Left renal pelvis (tissue), 4 donors: ENCODE measurements at regions not wholly inside any gene's neighbourhood (a gene's known extent, or its start where the extent isn't known, plus 50 kb on each side); places are given as distances from the start of the nearest gene placed in this dataset.

Experiments used
- DNase-seq, 4 donors: peaks; one replicate each; pipeline ENCODE4 v3.0.0-alpha.2; 2013; ENCODE audit warnings: low read depth in 4 of 4, low spot score in 3 of 4

DNA sequence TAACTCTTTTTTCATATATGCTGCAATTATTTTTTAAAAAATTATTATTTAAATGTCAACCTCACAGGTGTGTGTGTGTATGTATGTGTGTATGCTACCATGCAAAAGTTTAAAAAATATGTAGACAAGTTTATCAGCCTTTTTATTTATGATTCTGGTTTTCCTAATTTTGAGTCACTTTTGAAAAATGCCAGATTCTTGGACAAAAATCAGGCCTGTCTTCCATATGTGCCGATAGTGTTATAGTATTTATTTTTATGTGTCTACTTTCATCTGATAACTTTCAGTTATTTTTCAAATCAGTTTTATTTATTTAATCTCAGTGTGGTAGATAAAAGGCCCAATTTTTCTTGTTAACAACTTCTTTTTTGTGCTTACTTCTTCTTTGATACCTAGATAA, 176.2 kb downstream of the RDH14 start:
- no peak for DNase-seq

DNA sequence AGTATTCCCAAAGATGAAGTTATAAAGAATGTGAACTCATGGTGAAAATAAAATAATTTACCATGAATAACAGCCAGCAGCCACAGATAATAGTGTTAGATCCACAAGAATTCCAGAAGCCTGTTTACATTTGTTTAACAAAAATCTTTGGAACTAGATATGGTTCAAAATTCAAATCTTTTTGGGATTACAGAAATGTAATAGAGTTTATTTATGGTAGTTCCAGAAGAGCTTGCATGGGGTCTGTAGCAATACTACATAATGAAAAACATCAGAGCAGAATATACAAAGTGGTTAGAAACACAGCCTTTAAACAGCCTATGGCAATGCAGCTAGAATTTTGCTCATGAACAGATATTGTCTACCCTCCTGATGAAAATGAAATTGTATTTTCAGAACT, 179.1 kb downstream of the RDH14 start:
- no peak for DNase-seq

DNA sequence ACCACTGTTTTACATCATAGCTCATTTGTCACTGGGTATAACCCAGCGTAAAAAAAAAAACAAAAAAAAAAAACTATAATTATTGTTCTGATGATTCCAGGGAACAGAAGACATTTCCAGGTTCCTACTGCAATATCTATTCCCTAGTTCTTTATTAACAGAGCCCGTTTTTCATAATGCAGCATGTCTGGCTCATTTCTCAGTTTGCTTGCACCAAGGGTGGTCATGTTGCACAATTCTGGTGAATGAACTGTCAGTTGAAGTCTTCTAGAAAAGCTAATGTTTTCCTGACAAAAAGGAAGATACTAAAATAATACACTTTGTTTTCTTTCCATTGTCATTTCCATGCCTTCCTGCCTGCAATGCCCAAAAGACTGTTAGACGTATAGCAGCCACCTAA, 180.1 kb downstream of the RDH14 start:
- DNase-seq = no peak

DNA sequence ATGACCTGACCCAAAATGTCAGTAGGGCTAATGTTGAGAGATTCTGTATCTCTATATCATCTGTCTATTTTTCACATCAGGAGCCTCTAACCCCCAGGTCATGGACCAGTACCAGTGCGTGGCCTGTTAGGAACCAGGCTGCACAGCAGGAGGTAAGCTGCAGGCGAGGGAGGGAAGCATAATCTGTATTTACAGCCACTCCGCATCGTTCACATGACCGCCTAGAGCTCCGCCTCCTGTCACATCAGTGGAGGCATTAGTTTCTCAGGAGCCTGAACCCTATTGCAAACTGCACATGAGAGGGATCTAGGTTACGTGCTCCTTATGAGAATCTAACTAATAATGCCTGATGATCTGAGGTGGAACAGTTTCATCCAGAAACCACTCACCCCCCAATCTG, 180.6 kb downstream of the RDH14 start:
- no peak for DNase-seq

DNA sequence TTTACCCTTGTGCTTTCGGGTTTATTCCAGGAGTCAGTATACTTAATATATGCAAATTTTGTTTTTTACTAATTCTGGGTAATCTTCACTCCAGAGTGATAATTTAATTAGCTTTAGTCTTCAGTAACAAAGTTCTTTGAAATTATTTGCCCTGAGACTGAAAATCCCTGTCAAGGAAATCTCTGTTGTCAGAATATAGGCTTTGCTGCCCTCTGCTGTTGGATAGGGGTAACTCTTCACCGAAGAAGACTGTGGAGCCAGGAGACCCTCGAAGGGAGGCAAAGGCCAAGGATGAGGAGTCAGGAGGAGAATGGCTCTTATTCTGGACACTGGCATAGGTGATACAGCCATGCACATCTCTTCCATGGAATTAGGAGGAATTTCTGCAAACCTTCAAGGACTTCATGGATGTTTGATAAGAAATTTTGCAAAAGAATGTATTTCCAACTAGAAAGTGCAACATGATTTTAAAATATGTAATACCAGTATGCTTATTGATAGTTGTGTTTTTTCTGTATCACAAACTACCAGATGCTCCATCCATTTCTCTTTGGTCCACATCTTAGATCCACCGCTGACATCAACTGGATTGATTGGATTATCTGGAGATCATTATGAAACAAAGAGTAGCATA, 182.3 kb downstream of the RDH14 start:
- no peak for DNase-seq

DNA sequence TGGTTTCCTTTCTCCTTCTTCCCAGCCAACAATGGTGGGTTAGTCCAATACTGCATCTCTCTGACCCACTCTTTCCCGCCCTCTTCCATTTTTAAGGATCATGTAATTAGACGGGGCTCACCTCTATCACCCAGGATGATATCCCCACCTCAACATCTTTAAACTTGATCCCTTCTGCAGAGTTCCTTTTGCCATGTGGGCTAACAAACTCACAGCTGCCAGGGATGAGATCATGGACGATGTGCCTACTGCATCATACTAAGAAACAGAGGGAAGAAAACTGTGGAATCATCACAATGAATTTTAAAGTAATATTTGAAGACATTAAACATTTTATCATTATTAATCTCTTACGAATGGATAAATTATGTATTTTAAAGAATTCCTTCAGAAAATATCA, 183.5 kb downstream of the RDH14 start:
- no peak for DNase-seq

DNA sequence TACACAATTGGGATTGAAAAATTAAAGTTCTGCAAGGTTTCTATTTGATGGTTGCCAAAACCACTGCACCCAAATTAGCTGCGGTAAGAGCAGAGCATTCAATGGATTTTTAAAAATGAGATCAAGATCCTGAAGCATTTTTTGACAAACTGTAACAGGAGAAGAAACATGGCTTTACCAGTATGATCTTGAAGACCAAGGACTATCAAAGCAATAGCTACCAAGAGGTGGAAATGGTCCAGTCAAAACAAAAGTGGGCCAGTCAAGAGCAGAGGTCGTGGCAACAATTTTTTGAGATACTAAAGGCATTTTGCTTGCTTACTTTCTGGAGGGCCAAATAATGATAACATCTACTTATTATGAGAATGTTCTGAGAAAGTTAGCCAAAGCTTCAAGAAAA, 186.8 kb downstream of the RDH14 start:
- DNase-seq = no peak

DNA sequence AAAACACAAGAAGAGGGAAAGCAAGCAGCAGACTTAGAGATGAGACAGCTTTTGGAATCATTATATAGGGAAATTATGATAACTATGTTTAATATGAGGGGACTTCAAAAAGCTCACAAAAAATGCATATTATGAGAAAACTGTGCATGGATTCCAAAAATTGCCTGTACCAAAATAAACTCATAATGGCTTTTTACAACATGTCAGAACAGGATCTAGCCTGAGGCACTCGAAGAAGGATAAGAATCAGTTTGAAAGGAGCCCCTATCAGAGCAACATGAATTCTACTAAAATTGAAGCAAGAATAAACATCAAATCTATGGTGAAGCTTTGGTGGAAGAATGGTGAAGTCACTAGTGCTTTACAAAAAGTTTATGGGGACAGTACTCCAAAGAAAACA, 187.4 kb downstream of the RDH14 start:
- DNase-seq = no peak

DNA sequence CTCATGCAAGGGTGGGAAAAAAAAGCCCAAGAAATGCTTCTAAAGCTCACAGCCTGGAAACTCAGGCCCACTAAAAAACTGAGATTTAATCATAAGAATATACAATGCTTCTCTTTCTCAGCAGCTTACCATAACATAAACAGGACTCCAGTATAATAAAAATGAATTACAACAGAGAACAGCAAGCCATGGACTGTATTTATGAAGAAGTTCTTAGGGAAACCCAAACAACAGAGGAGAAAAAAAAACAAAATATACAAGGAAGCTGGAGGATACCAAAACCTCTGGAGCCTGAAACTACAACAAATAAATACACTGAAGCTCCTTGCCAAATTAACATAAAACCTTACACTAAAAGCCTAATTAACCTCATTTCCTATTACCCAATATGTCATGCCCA, 187.8 kb downstream of the RDH14 start:
- DNase-seq = no peak

DNA sequence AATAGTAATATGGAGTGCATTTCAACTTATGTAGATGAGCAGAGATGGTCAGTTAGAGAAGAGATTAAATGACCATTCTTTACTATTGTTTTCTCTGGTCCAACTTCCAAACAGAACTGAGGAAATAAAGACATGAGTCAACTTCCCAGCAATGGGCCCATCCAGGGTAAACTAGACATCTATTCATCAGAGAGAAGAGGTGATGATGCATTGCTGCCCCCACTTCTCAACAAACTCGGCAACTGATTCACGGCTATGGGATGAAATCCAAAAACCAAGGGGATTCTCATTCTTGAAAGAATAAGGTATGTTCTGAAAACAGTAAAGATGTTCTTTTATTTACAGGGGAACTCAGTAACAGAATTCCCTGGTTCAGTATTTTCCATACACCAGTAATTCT, 190.7 kb downstream of the RDH14 start:
- DNase-seq = no peak

DNA sequence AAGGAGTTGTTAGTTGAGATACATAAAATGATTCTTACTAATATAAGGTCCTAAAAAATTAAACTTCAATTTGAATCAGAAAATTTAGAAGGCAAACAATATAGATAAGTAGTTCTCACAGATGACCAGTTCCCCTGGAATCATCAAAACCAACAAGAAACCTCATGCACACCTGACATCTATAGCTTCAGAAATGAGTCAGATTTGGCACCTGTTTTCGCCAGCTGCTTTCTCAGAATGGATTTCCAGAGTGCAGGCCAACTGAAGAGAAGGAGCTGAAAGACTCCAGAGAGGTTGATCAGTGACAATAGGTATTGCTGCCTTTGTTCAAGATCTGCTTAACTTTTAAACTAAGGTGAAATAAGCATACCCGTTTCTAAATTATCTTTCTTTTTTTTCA, 192.4 kb downstream of the RDH14 start:
- no peak for DNase-seq

DNA sequence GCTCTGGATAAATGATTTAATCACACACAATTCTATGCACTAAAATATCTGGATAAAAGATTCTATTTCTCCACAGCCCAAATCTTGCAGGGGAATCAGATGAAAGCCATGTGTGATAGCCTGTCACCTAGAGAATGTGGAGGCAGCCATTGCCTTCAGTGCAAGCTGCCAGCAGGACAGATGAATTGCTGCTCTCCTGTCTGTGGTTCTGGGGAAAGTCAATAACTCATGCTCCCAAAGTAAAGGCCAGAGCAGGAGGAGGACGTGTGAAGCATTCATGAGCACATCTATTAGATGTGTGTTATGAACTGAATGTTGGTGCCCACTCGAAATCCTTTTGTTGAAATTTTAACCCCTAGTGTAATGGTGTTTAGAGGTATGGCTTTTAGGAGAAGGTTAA, 195.1 kb downstream of the RDH14 start:
- DNase-seq = no peak

DNA sequence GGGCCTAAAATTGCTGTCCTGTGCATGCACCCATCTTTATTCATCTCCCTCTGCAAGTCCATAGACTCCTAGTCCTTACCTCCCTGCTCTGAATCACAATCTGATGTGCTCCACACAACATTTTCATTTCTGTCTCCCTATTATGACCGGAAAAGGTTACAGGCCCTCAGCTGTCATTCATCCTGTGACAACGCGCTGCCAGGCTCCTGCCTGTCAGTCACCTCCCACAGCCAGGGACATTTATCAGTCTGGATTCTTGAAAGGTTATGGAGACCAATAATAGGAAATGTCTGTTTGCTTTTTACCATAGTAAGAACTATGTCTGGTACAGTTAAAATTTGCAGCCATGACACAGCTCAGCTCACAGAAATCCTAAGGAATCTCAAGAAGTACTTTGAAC, 197.1 kb downstream of the RDH14 start:
- DNase-seq = no peak

DNA sequence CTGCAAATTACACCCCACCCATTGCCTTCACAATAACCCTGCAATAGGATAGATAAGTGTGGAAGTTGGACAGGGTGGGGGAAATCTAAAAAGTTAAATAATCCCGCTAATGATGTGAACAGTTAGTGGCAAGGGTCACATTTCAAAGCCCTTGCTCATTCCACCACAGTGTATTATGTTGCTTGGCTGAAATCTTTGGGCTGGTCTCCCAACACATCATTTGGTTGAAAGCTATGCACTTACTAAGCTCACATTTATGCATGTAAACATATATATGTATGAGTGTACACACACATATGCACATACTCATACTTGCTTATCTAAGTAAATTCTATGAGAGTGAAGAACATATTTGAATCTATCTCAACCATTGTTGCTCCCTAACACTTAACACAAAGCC, 197.8 kb downstream of the RDH14 start:
- no peak for DNase-seq

DNA sequence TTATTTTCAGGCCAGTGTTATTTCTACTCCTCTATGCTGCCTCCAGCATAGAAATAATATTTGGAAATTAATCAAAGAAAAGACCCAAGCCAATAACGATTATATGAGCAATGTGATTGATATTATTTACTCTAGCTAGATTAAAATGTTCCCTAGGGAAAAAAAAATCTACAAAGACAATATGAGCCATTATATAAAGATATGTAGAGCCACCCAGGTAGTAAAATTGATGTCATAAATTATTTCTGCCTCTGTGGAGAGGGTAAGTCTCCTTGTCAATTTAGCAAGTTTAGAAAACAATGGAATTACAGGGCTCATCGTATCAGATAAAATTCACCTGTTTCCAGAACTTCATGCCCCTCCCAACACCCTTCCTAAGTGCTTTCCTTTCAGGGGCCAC, 202.9 kb downstream of the RDH14 start:
- no peak for DNase-seq

DNA sequence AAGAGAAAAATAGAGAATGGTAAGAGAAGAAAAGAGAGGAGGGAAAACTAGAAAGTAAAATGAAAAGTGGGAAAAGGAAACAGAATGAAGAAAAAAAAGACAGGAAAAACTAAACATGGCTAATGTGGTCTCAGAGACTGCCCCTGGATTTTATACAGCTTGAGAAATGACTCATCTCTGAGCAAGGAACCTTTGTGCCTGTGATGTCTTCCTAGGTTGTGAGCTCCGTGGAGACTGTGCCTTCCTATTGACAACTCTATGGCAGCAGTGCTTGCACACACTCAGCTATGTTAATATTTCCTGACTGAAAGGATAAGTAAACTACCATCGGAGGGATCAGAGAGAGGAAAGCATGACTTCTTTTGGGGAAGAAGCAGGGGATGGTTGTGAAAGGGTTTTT, 203.8 kb downstream of the RDH14 start:
- DNase-seq = no peak

DNA sequence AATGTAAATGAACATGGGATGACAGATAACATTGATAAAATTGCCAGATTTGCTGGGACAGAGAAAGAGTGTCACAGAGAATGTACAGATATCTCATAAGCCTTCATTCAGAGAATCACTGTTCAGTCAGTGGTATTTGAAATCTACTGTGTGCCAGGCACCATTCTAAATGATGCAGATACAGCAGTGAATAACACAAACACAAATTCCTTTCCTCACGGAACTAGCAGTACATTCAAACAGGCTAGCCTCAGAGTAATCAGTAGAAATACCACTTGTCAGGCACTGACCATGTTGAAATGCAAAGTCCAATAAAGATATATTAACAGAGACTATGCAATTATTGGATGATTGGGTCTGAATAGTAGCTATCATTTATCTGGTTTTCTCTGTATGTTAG, 211.0 kb downstream of the RDH14 start:
- DNase-seq = no peak

DNA sequence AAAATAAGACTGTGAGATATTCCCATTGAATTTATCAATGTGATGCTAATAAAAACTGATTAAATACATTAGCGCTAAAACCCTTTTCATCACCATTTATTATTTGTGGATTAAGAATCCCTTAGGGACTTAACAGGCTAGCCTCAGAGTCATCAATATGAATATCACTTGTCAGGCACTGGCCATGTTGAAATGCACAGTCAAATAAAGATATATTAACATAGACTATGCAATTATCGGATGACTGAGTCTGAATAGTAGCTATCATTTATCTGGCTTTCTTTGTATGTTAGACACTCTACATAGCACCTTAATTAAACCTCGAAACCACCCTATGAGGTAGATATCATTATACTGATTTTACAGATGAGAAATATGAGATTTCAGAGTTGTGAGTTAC, 213.6 kb downstream of the RDH14 start:
- DNase-seq = no peak

DNA sequence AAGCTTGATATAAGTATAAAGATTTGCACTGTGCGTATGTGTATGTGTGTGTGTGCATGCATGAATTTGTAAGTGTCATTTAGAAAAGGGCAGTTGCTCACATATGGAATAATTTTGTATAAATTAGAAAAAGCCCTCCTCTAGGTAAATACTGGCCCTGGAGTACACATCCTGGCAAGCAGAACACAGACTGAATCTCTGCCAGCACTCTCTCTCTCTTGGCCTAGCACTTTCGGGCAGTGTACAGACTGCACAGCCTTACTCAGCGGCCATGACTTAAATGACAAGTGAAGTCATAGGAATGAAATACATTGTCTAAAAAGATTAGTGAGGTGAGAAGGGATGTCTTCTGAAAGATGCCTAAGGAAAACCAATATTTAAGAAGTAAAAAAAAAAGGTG, 214.1 kb downstream of the RDH14 start:
- no peak for DNase-seq

DNA sequence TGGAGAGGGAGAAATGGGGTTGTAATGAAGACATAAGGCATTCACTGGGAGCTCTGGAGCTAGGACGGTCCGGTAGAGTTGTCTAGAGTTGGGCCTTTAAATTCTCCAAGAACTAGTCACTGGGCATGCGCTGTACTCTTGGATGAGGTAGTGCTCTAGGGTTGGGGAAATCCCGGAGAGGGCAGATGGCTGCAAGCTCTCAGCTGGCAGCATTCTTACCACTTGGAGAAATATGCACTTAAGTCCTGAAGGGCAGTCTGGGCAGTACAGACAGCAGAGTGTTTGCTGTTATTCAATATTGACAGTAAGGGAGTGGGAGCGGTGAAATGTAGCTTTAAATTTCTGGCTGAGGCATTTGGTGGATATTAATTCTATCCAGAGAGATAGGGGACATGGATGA, 214.6 kb downstream of the RDH14 start:
- DNase-seq = no peak

DNA sequence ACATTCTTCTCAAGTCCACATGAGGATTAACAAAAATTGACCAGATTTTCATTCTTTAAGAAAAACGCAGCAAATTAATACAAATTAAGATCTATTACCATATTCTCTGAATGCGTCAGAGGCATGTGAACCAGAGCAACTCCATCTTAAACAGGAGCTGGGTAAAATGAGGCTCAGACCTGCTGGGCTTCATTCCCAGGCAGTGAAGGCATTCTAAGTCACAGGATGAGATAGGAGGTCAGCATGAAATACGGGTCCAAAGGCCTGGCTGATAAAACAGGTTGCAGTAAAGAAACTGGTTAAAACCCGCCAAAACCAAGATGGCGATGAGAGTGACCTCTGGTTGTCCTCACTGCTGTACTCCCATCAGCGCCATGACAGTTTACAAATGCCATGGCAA, 217.6 kb downstream of the RDH14 start:
- DNase-seq = no peak

DNA sequence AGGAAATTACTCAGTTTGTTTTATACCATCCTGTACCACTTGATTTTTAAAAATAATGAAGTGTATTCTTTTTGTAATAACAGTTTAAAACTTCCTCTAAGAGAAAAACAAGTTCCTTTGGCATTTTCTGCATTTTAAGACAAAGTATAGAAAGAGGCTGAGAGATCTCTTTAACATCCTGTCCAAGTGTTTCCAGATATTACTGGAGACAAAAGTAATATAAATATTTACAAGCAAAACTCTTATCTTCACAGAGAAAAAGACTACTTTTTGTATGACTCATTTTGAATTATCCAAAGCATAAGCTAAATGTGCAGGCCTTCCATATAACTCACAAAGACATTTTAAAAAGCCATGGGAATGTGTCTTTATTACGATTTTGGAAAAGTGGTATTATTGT, 221.1 kb downstream of the RDH14 start:
- no peak for DNase-seq

DNA sequence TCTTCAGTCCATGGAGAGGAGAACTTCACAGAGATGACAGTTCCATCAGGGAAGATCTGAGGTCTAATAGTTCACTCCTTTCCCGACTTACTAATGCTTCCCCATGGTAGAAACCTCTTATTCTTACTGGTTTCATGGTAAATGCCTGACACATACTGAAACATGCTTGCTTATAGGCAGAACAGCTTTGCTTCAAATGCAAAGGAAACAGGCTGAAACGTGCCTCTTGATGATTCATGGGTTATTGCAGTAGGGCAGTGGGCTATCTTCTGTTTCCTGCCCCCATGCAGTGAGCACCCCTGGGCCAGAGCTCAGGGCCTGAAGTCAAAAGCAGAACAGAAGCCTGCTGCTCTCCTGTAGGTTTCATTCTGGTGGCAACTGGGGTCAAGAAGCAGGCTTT, 223.5 kb downstream of the RDH14 start:
- no peak for DNase-seq

DNA sequence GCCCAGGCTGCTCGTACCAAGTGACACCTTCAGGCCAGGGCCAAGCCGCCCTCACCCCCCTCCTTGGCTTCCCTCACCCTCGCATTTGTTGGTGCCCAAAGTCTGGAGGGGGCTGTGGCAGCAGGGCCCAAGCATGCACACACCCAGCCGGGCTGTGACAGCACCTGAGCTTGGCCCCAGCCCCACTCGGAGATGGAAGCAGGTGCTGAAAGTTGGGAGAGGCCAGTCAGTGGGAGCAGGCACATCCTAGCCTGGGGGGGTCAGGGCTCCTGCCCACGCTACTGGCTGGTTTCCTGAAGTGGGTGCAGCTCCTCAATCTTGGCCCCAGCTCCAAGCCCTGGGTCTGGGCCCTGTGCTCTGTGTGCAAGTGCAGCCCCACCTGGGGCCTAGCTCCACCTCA, 228.0 kb downstream of the RDH14 start:
- no peak for DNase-seq
